GM10266 (cell line): ENCODE measurements at regions not wholly inside any gene's neighbourhood (a gene's known extent, or its start where the extent isn't known, plus 50 kb on each side); places are given as distances from the start of the nearest gene placed in this dataset.

ENCODE experiments used
- DNase-seq: peaks from one replicate; pipeline ENCODE4 v3.0.0; 2012; ENCODE audit errors: extremely low spot score
- TF ChIP-seq, protein P1 (sequence below): IDR thresholded peaks from 2 replicates; pipeline ENCODE4 v1.5.1; 2012; ENCODE audit warnings: mild to moderate bottlenecking, low read depth; ENCODE audit not compliant: control insufficient read depth, insufficient read depth; ENCODE audit errors: missing control alignments

DNA sequence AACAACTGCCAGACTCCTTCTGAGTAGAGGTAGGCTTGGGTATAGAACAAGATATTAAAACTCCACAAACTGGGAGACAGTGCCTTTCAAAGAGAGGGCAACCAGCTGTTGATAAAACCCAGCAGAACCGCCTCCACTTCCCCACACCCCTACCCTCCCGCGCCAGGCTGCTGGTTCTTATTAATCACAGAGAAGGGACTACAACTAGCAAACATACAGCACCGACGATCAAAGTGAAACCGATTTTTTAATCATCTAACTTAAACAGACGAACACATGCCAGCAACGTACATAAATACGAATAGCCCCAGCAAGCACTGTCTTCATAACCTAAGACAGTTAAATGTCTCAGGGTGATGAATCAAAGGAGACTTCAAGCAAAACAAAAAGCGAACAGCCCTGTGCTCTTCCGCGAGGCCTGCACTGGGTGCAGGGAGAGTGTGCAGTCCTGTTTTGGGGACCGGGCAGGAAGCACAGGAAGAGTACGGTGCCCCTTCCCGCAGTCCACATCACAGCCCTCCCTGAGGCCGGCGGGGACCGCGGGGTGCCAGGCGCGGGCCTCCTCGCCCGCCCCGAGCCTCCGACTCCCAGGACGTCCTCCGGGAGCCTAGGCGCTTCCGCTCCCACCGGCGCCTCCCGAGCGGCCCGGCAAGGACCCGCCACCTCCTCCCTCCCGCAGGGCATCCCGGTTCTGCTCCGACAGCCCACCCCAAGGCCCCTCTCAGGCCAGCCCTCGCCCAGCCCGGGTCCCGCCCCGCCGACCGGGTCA, 75.1 kb upstream of the VGLL4 start:
- TF ChIP-seq, protein P1, sequence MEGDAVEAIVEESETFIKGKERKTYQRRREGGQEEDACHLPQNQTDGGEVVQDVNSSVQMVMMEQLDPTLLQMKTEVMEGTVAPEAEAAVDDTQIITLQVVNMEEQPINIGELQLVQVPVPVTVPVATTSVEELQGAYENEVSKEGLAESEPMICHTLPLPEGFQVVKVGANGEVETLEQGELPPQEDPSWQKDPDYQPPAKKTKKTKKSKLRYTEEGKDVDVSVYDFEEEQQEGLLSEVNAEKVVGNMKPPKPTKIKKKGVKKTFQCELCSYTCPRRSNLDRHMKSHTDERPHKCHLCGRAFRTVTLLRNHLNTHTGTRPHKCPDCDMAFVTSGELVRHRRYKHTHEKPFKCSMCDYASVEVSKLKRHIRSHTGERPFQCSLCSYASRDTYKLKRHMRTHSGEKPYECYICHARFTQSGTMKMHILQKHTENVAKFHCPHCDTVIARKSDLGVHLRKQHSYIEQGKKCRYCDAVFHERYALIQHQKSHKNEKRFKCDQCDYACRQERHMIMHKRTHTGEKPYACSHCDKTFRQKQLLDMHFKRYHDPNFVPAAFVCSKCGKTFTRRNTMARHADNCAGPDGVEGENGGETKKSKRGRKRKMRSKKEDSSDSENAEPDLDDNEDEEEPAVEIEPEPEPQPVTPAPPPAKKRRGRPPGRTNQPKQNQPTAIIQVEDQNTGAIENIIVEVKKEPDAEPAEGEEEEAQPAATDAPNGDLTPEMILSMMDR = no peak
- peak; percentile 64 for DNase-seq

DNA sequence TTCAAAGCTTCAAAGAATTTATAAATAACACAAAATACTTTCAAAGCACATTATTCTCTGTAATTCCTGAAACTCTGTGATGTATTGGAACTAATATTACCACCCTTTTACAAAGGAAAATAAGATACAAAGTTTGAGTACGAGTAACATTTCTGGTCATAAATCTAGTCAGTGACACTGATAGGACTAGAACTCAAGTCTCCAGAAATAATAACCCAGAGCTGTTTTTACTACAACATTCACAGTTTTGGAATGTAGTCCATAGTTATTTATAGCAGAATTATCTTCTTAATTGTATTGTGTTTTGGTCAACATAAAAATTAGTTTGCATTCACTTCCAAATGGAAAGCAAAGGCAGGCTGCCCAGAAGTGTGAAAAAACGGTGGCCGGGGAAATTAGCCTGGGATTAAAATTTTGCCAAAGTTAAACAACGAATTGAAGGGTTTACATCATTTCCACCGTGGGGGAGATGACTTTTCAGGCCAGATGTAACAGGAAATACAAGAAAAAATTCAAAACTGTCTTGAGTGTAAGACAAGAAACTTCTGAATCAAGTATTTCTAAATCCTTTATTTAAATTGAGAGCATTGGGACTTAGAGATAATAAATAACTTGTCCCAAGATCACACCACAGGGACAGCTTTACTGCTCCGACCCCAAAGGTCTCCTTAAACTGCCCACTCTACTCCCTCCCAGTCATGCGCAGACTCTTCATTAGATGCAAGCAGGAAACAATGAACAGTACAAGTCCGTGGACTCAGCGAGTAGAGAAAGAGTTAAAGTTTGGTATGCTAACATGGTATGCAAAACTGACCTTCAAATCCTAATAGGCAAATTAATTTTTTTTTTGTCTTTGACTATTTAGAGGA, 74.3 kb upstream of the VGLL4 start:
- DNase-seq = peak; percentile 68
- TF ChIP-seq, protein P1 = no peak

DNA sequence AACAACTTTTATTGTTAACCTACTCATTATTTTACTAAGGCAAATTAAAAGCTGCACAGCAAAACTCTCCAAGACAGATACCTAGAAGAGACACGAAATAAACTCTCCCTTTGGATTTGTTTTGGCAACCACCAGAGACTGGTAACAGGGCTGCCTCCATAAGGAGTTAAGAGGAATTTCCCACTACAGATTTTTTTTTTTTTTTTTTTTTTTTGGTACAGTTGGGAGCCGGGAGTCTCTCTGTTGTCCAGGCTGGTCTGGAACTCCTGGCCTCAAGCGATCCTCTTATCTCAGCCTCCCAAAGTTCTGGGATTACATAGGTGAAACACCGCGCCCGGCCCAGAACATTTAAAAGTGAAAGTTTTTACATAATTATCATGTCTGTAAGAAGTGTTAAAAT, 73.6 kb upstream of the VGLL4 start:
- DNase-seq = no peak
- TF ChIP-seq, protein P1 = no peak

DNA sequence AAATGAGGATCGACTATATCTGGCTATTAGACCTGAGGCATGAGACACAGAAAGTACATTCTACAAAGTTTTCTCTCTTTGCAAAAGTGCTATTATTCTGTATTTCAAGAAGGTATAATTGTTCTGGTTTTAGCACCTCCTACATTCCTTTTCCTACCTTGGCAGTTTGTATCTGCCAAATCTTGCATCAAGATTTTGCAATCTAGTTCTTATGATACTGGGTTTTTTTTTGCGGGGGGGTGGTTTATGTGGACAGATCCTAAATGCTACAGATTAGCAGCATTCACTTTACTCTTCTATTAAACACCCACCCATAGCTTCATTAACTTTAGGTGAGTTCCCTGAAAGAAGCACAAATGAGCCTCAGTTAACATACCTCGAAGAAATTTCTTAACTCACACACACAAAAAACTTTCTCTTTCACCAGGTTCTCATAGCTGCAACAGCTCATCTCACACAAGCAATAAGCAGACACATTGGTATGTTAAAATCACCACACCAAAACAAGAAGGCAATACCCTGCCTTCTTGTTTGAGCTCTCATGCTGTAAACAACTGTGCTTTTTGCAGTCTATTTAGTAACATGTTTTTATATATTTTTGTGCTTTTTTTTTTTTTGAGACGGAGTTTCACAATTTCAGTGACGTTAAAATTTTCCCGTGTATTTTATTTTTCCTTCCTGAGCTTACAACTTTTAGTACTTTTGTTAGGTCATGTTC, 73.0 kb upstream of the VGLL4 start:
- TF ChIP-seq, protein P1 = no peak
- no peak for DNase-seq

DNA sequence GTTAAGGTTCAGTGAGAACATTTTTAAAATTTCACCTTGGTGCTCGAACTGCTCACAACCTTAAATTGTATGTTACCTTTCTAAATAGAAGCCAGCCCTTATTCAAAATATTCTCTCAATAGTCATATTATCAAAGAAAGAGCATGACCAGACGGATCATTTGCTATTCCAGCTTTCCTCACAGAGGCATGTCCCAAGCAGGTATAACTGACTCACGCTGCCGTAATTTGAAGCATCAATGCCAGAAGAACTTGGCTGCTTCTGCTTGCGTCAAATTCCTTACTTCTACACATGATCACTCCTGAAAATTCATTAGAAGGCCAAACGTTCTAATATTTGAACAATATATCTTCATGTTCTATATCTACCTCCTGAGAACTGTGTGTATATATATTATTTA, 69.5 kb upstream of the VGLL4 start:
- TF ChIP-seq, protein P1 = no peak
- no peak for DNase-seq

DNA sequence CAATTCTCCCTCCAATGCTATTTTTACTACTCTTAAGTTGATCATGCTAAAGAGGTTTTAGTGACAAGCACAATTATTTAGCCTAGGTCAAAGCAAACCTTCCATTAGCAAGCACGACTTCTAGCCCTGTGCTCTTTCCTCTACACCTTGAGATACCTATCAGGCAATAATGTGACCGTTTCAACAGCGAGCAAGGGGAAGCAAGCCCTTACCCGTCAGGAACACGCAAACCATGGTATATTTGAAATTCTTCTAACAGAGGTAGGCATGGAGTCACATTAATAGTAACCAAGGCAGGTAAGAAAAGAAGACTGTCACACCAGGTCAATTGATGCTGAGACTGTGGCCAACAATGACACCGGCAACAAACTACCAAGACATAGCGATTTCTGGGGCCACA, 68.9 kb upstream of the VGLL4 start:
- DNase-seq = no peak
- TF ChIP-seq, protein P1 = no peak
